ENCODE measurements at regions not wholly inside any gene's neighbourhood (a gene's known extent, or its start where the extent isn't known, plus 50 kb on each side); places are given as distances from the start of the nearest gene placed in this dataset.

DNA sequence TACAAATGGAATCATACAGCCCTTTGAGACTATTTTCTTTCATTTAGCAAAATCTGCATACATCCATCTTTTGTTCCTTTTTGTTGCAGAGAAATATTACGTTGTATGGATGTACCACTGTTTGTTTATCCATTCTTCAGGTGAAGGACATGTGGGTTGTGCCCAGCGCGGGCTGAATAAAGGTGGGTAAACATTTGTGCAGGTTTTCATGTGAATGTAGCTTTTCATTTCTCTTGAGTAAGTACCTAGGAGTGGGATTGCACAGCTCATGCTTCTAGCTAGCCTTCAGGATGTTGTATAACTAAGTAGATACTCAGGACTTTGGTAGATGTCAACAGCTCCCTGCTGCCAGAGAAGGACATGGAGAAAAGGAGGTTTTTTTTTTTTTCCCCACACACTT is 50.6 kb upstream of the SPRED2 start:
- FAIRE-seq, result no peak

All from endometrium (tissue), 2 donors.